Jurkat, Clone E6-1 (cell line): ENCODE measurements at regions not wholly inside any gene's neighbourhood (a gene's known extent, or its start where the extent isn't known, plus 50 kb on each side); places are given as distances from the start of the nearest gene placed in this dataset.

Source experiments
- DNase-seq: peaks from one replicate; pipeline ENCODE4 v3.0.0-alpha.2; 2011; ENCODE audit warnings: low read depth, low spot score
- H3K4me3 ChIP-seq: 2 replicates; pipeline ENCODE4 v1.5.1; 2011; ENCODE audit warnings: mild to moderate bottlenecking, low read length, control low read depth, moderate library complexity

DNA sequence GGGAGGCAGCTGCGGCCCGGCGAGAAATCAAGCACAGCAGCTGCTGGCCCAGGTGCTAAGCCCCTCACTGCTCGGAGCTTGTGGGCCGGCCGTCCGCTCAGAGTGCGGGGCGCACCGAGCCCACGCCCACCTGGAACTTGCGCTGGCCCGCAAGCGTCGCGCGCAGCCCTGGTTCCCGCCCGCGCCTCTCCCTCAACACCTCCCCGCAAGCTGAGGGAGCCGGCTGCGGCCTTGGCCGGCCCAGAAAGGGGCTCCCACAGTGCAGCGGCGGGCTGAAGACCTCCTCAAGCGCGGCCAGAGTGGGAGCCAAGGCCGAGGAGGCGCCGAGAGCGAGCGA, 92.9 kb downstream of the HAPSTR1 start:
- DNase-seq, result no peak
- H3K4me3 ChIP-seq, result no peak overlapping the region

DNA sequence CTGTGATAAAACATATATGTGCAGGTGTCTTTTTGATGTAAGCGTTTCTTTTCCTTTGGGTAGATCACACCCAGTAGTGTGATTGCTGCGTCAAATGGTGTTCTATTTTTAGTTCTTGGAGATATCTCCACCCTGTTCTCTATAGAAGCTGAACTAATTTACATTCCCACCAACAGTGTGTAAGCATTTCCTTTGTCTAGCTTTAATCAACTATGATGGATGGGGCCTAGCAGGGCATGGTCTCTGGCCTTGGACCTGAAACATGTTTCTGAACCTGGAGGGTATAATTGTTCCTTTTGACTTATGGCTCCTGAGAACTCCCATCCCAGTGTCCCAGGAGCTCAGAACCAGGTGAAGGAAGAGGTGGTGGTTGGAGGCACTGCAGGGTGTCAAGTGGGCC, 93.9 kb downstream of the HAPSTR1 start:
- no peak for DNase-seq
- no peak overlapping the region for H3K4me3 ChIP-seq

DNA sequence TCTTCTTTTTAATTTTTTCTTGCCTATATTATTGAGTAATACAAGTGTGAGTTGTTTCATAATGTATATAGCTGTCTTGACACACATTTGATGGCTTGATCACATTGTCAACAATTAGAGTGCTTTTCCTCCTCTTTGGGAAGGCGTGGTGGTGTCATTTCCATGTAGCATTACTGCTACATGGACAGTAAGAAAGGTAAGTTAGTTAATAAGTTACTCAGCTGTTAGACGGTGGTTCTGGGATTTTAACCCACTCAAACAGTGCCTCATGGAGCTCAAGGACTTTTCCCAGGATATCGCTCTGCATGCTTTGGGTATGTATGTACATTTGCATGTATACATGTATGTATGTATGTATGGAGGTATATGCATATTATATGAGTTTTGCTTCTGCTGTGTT, 94.6 kb downstream of the HAPSTR1 start:
- no peak for DNase-seq
- no peak overlapping the region for H3K4me3 ChIP-seq

DNA sequence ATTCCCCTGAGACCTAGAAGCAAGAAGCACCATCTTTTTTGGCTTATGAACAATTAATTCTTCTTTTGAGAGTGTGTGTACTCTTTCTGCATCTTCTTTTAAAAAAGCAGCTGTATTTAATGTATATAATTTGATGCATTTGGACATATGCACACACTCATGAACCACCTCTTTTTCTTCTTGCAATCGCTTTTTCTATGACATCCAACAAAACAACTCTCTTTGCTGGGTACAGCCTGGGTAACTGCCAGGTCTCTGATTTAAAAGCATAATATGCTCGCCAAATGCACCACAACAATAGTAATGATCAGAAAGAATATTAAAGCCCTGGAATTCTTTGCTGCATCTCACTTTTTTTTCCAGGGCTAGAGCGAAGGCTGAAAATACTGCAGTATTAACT, 97.3 kb downstream of the HAPSTR1 start:
- DNase-seq, result no peak
- no peak overlapping the region for H3K4me3 ChIP-seq

DNA sequence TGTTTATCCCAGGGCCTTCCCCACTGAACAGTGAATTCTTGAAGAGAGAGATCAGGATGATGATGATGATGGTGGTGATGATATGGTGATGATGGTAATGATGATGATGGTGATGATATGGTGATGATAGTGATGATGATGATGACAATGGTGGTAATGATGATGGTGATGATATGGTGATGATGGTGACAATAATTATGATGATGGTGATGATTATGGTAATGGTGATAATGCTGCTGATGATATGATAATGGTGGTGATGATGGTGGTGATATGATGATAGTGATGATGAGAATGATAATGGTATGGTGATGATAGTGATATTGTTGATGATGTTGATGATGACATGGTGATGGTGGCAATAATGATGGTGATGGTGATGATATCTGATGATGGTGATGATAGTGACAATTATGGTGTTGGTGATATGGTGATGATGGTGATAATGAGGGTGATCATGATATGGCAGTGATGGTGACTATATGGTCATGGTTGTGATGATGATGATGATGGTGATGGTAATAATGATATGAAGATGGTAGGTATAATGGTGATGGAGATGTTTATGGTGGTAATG, 99.9 kb downstream of the HAPSTR1 start:
- DNase-seq, result no peak
- H3K4me3 ChIP-seq, result no peak overlapping the region

DNA sequence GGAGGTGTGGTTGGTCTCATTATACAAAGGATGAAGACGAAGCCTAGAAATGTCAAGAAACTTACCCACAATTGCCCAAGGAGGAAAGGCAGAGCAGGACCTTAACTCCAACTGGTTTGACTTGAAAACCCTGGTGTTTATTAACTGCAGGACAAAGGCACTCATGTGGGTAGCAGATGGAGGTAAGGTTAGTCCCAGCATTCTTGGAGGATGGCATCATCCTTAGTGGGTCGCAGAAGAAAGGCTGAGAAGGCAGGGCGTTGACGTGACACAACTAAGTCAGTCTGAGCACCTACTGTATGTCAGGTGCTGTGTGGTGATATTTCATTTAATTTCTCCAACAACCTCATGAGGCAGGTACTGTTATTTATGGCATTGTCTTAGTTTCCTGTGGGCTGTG, 101.3 kb downstream of the HAPSTR1 start:
- H3K4me3 ChIP-seq, result no peak overlapping the region
- DNase-seq, result no peak

DNA sequence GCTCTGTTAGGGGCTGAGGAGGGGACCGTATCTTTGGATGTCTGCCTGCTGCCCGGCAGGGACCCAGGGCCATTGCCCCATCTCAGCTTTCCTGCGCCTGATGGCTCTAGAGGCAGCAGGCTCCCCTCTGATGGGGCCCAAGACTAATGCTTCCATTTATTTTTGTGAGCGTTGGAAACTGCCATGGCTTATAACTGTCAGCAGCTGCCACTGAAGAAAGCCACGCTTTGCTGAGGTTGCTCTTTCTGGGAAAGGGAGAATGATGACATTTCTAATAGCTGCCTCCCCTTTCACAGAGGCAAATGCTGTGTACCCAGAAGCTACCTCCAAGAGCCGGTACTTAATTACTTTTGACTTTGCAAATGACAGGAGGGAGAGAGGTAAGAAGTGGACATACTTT, 103.8 kb downstream of the HAPSTR1 start:
- DNase-seq, result no peak
- no peak overlapping the region for H3K4me3 ChIP-seq

DNA sequence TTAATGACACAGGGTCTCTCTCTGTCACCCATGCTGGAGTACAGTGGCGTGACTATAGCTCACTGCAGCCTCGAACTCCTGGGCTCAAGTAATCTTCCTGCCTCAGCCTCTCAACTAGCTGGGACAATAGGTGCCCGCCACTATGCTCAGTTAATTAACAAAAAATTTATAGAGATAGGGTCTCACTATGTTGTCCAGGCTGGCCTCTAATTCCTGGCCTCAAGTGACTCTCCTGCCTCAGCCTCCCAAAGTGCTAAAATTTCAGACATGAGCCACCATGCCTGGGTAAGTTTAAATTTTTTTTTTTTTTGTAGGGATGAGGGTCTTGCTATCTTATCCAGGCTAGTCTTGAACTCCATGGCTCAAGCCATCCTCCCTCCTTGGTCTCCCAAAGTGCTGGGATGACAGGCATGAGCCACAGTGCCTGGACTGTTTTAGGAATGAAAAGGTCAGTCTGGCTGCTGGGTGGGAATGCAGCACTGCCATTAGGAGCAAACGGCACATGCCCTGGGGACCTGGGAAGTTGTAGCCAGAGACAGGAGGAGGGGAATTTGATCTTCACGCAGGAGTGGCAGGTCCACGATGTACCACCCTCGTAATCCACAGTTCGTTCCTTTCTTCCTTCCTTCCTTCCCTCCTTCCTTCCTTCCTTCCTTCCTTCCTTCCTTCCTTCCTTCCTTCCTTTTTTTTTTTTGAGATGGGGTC, 106.7 kb downstream of the HAPSTR1 start:
- DNase-seq, result no peak
- no peak overlapping the region for H3K4me3 ChIP-seq

DNA sequence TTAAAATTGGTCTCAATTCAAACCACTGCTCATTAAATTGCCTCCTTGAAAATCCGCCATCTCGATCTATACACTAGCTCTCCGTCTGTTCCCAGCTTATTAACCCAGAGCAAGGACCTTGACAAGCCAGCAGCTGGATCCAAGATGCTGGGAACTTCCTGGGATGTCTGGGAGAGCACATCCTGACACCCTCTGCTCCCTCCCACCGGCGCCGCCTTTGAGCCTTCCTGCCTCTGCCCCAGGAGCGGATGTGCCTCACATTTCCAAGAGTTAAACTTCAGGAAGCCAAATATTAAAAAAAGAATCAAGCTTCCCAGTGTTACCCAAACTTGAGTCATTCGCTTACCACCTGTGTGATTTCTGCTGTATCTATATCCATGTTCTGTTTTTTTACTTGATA, 107.9 kb downstream of the HAPSTR1 start:
- no peak overlapping the region for H3K4me3 ChIP-seq
- no peak for DNase-seq

DNA sequence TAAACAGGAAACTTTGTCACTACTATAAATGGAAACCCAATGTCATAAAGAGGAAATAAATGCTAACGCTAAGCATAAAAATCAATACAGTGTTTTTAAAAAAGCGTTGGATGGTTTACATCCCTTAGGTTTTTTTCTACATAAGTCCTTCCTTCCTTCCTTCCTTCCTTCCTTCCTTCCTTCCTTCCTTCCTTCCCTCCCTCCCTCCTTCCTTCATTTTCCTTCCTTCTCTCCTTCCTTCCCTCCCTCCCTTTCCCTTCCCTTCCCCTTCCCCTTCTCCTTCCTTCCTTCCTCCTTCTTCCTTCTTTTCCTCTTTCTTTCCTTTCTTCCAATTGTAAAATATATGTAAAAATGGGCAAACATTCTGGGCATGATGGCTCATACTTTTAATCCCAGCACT, 108.3 kb downstream of the HAPSTR1 start:
- no peak overlapping the region for H3K4me3 ChIP-seq
- DNase-seq, result no peak

DNA sequence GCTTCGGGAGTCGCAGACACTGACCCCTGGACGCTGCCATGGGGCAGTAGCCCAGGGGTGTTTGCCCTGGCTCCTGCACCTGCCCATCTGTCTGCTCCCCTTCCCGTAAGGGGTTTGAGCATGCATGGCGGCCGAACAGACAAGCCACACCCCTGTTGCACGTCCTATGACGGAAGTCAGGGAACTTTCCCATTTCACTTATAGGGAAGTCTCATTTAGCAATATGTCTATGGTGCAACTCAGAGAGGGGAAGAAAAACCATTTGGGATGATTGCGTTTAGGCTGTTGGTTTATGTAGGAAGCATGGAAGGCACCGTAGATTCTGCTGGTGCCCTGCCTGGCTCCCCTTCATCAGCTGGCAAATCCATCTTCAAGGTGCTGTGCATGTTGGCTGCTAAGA, 112.5 kb downstream of the HAPSTR1 start:
- H3K4me3 ChIP-seq, result no peak overlapping the region
- DNase-seq, result no peak

DNA sequence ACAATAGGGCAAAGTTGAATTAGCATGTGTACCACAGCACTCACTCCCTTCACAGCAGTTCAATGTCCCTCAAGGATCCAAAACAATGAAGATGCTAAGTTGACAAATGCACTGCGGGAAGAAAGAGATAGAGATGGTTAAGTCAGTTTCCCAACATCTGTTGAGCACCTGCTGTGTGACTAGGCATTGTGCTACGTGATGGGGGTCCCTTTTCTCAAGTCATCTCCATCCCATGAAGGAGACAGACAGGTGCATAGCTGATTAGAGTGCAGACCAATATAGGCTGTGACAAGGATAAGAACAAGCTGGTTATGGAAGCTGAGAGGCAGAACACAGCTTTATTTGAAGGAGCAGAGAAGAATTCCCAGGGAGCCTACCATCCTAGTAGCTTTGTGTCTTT, 114.2 kb downstream of the HAPSTR1 start:
- H3K4me3 ChIP-seq, result no peak overlapping the region
- no peak for DNase-seq

DNA sequence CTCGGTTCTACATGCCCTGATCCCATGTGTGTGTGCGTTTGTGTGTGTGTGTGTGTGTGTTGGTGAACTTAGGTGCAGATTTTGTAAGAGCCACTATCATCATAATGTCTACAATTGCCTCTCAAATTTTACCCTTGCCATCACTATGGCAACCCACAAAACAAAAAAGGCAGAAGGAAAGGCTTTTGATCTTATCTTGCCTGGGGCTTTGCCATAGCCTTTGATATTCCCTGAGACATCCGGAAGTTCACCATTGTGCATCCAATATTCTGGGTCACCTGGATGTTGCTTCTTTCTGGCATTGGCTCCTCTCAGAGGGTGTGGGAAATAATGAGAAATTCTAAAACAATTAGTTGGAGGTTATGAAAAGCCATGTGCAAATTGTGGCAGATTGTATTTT, 114.7 kb downstream of the HAPSTR1 start:
- DNase-seq, result peak; percentile 53
- no peak overlapping the region for H3K4me3 ChIP-seq

DNA sequence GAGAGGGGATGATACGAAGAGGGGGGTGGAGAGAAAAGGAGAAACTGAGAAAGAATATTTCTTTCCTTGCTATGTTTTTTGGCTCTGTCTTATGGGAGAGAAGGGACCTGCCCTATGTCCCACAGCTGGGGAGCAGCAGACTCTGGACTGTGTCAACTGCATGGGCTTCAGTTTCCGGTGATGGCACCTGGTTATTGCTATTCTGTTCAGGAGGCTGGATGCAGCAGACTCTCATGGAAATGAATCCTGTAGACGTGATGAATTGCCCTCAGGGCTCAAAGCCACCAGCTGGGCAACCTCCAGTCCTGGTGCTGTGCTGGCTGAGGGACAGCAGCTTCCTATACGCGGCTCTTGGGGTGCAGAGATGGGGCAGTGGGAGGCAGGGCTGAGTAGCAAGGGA, 121.2 kb downstream of the HAPSTR1 start:
- no peak for DNase-seq
- no peak overlapping the region for H3K4me3 ChIP-seq

DNA sequence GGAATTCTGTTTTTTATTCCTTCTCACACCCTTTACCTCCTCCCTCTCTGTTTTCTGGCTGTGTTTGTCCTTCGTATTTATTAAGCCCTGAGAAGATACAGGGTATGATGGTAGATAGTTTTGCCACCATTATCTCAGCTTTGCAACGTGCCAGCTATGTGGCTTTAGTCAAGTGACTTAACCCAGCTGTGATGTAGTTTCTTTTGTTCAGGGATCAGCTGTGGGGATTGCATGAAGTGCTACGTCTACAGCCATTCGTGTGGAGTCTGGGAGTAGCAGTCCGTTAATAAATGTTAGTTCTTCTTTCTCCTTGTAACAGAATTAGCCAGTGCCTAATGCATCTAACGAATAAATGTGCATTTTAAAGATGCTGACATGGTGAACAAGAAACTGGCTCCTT, 128.4 kb downstream of the HAPSTR1 start:
- no peak overlapping the region for H3K4me3 ChIP-seq
- no peak for DNase-seq

DNA sequence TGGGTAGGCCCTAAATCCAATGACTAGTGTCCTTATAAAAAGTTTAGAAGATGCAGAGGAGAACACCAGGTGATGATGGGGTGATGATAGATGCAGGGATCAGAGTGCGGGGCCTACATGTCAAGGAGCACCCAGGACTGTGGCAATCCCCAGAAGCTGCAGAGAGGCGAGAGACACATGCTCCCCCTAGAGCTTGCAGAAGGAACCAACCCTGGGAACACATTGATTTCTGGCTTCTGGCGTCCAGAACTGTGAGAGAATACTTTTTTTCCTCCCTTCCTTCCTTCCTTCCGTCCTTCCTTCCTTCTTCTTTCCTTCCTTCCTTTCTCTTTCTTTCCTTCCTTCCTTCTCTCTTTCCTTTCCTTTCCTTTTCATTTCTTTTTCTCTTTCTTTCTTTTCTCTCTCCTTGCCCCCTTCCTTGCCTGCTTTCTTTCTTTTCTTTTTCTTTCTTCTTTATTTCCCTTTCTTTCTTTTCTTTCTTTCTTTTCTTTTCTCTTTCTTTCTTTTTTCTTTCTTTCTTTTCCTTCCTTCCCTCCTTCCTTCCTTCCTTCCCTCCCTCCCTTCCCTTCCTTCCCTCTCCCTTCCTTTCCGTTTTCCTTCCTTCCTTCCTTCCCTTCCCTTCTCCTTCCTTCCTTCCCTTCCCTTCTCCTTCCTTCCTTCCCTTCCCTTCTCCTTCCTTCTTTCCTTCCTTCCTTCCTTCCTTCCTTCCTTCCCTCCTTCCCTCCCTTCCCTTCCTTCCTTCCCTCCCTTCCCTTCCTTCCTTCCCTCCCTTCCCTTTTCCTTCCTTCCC, 134.3 kb downstream of the HAPSTR1 start:
- peak; percentile 17 for DNase-seq
- no peak overlapping the region for H3K4me3 ChIP-seq

DNA sequence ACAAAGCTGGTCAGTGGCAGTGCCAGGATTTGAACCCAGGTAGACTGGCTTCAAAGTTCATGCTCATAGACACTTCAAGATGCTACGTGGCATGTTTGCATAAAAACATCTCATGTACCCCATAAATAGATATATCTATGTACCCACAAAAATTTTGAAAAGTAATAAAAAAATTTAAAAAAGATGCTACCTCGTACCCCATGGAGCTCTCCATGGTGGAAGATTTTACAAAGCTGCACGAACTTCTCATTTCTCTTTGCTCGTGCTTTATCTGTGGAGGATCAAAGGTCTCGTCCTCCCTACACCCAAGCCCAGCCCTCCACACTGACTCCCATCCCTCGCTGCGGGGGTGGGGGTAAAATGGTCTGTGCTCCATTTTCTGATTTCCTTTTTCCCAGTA, 135.5 kb downstream of the HAPSTR1 start:
- DNase-seq, result no peak

DNA sequence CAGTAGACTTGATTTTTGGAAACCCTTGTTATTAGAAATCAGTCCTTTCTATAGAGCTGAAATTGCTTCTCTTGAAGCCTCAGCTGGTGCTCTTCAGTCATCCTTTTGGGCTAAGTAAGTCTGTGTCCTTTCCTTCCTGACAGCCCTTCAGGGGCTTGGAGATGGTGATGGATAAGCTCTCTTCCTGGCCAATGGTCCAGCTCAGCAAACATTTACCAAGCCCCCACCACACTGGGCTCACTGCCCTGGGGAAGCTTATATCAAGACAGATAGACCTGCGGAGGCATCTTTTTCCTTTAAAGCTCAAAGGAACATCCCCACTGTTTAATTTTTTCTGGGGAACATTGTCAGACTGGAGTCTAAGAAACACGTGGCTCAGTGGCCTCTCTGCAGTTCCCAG, 139.6 kb downstream of the HAPSTR1 start:
- H3K4me3 ChIP-seq, result no peak overlapping the region
- DNase-seq, result no peak

More for the DNA sequence above, 135.5 kb downstream of the HAPSTR1 start:
- no peak overlapping the region for H3K4me3 ChIP-seq

DNA sequence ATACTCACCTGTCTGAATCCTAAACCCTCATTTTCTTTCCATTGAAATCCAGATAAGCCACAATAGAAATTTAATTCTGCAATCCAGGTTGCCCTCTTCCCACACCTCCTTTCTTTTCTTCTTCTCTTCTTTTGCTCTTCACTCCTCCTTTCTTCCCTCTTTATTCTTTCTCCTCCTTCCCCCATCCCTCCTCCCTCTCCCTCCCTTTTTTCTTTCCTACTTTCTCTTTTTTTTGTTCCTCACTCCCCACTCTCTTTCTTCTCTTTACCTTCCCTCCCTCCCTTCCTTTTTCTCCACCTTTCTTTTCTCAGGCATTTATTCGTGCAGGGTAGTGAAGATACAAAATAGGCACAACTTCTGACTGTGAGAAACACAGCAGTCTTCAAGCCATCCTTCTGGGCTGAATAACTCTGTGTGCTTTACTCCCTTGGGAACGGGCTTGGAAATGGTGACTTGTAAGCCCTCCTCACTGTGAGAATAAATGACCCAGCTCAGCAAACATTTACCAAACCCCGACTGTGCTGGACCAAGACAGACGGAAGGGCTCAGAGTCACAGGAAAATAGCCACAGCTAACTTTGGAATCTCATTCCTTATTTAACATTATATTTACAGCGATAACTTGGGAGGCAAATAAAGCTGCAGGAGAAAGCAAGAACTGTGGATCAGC, 140.8 kb downstream of the HAPSTR1 start:
- H3K4me3 ChIP-seq, result no peak overlapping the region
- no peak for DNase-seq

DNA sequence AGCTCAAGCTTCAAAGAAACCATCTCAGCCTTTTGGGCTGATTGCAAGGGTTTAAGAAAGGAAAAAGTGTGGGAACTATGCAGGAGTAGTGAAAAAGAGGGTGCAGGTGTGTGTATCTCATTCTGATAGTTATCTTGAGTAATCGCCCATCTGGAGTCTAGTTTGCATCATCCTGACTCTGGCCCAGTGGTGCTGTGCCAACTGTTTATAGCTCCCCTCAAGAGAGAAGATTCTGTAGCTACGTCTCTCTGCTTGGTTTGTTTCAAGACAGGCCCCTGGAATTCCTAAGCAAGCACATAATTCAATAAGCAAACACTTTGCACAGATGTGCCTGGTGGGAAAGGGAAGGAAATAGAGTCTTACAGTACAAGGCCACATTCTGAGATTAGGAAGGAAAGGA, 144.4 kb downstream of the HAPSTR1 start:
- H3K4me3 ChIP-seq, result no peak overlapping the region
- DNase-seq, result peak; percentile 15
